ENCODE measurements at regions not wholly inside any gene's neighbourhood (a gene's known extent, or its start where the extent isn't known, plus 50 kb on each side); places are given as distances from the start of the nearest gene placed in this dataset.

- intact Hi-C loops (cut with micrococcal nuclease; ENCODE audit: unreplicated experiment) (no loop called here), in situ Hi-C loops (cut with HindIII; ENCODE audit: extremely low pct_ligation_motif_present, low pct_unique_long_range_greater_than_20kb) (no loop called here)
- TF ChIP-seq CAMTA2 (CRISPR knock-in tag; IDR thresholded peaks at IDR 0.05; ENCODE audit: borderline replicate concordance), result no peak
- TF ChIP-seq ZNF367 (CRISPR knock-in tag; IDR thresholded peaks at IDR 0.05; ENCODE audit: borderline replicate concordance), result no peak
- TF ChIP-seq HOMEZ (CRISPR knock-in tag; IDR thresholded peaks at IDR 0.05; ENCODE audit: low read depth), result no peak
- TF ChIP-seq ZNF20 (CRISPR knock-in tag; IDR thresholded peaks at IDR 0.05), result no peak
- no peak for TF ChIP-seq HDAC2 (CRISPR knock-in tag; IDR thresholded peaks at IDR 0.05)
- no peak for TF ChIP-seq KLF13 (CRISPR knock-in tag; IDR thresholded peaks at IDR 0.05)
- whole genome bisulfite sequencing (ENCODE audit: low lambda C conversion rate), result 9% methylated on average over 4 of the region's 4 CpGs
- POLR2A ChIA-PET, result no interaction called here
- no peaks in the 10 kb centered on the region for H3K27me3 ChIP-seq (ENCODE audit: control insufficient read depth in 1 of 2, insufficient read depth in 2 of 2, low read length in 2 of 2)
- H3K27ac ChIP-seq (ENCODE audit: extremely low read length, insufficient read depth, low read length), result no peak overlapping the region
- H3K36me3 ChIP-seq (replicated peaks in 1 of 2; ENCODE audit: control insufficient read depth in 1 of 2, insufficient read depth in 2 of 2, low read length in 2 of 2), result no peaks in the 10 kb centered on the region
- CTCF ChIA-PET (ENCODE audit: low intra/inter-chr PET ratio, low total read pairs), result no interaction called here
- no peak overlapping the region for H3K9ac ChIP-seq (ENCODE audit: insufficient read depth, low read depth, low read length)
- H2AFZ ChIP-seq (ENCODE audit: low read length), result no peak overlapping the region
- no peak overlapping the region for H3K4me2 ChIP-seq (ENCODE audit: low read depth, low read length)
- no peaks in the 10 kb centered on the region for H4K20me1 ChIP-seq (ENCODE audit: insufficient read depth, low read length)
- FAIRE-seq (no peak), ATAC-seq (no peak), DNase-seq (ENCODE audit: low spot score) (no peak)
- H3K4me3 ChIP-seq (replicated peaks in 1 of 3; ENCODE audit: insufficient read depth in 1 of 3, low read depth in 2 of 3, low read length in 3 of 3), result no peak overlapping the region
- no peaks in the 10 kb centered on the region for H3K79me2 ChIP-seq (ENCODE audit: insufficient read depth, low read length)
- peaks cover 69% of the 10 kb centered on the region for H3K9me3 ChIP-seq (ENCODE audit: low read length)
- no TSS peak for BruUV-seq (replicated peaks)
- H3K4me1 ChIP-seq (ENCODE audit: insufficient read depth, low read length), result no peaks in the 10 kb centered on the region
These were observed 981.2 kb downstream of the SQOR start for GRCh38 chr15:46616033-46616432.

- no peaks in the 10 kb centered on the region for H3K79me2 ChIP-seq (ENCODE audit: insufficient read depth, low read length)
- peaks cover 74% of the 10 kb centered on the region for H3K9me3 ChIP-seq (ENCODE audit: low read length)
- ChIA-PET CTCF (ENCODE audit: low intra/inter-chr PET ratio, low total read pairs) (no interaction called here), POLR2A (no interaction called here)
- no peak for FAIRE-seq
- intact Hi-C loops (cut with micrococcal nuclease; ENCODE audit: unreplicated experiment) (no loop called here), in situ Hi-C loops (cut with HindIII; ENCODE audit: extremely low pct_ligation_motif_present, low pct_unique_long_range_greater_than_20kb) (no loop called here)
- DNase-seq (ENCODE audit: low spot score), result no peak
- no peak overlapping the region for H3K27ac ChIP-seq (ENCODE audit: extremely low read length, insufficient read depth, low read length)
- TF ChIP-seq MAFK (conservative IDR thresholded peaks at IDR 0.05 in 1 of 2, IDR thresholded peaks at IDR 0.05 in 1 of 2; ENCODE audit: low read length in 2 of 2) (peak; percentile 45 to 76; a peak in 3 of 4 replicates), KAT2B (IDR thresholded peaks at IDR 0.05; ENCODE audit: borderline replicate concordance, low read depth, low read length) (no peak), MAFF (IDR thresholded peaks at IDR 0.05; ENCODE audit: low read depth, low read length) (peak; percentile 64)
- H3K36me3 ChIP-seq (replicated peaks in 1 of 2; ENCODE audit: control insufficient read depth in 1 of 2, insufficient read depth in 2 of 2, low read length in 2 of 2), result no peaks in the 10 kb centered on the region
- no peaks in the 10 kb centered on the region for H3K4me1 ChIP-seq (ENCODE audit: insufficient read depth, low read length)
- H3K4me2 ChIP-seq (ENCODE audit: low read depth, low read length), result no peak overlapping the region
- no TSS peak for BruUV-seq (replicated peaks)
- H3K27me3 ChIP-seq (ENCODE audit: control insufficient read depth in 1 of 2, insufficient read depth in 2 of 2, low read length in 2 of 2), result no peaks in the 10 kb centered on the region
- H3K9ac ChIP-seq (ENCODE audit: insufficient read depth, low read depth, low read length), result no peak overlapping the region
- H3K4me3 ChIP-seq (replicated peaks in 1 of 3; ENCODE audit: insufficient read depth in 1 of 3, low read depth in 2 of 3, low read length in 3 of 3), result no peak overlapping the region
- no peak for ATAC-seq
- H2AFZ ChIP-seq (ENCODE audit: low read length), result no peak overlapping the region
- H4K20me1 ChIP-seq (ENCODE audit: insufficient read depth, low read length), result no peaks in the 10 kb centered on the region
These were observed 982.7 kb downstream of the SQOR start for GRCh38 chr15:46617507-46617906.
